OCI-LY7 (cell line): ENCODE measurements at regions not wholly inside any gene's neighbourhood (a gene's known extent, or its start where the extent isn't known, plus 50 kb on each side); places are given as distances from the start of the nearest gene placed in this dataset.
"Not testable (repeated sequence)": the region's sequence is repeated elsewhere in the genome, so short reads cannot be mapped to it uniquely, and the experiment has no call there.

Source experiments
- BruUV-seq: library from RNA; stranded (reverse); fragments of 400-500 nt; replicated peaks from 2 replicates; lab custom pipeline; 2021; lab: Mats Ljungman, UMichigan
- CTCF ChIA-PET: fragments of 300-600 bp; sonication (Branson Sonifier 250); formaldehyde crosslinking; loops from one replicate; lab custom pipeline; 2022; ENCODE audit warnings: antibody characterized with exemption; ENCODE audit not compliant: unreplicated experiment; lab: Charles Lee
- POLR2A ChIA-PET: fragments of 300-600 bp; sonication (Branson Sonifier 250); formaldehyde crosslinking; loops from one replicate; lab custom pipeline; 2022; ENCODE audit warnings: antibody characterized with exemption; lab: Charles Lee
- DNase-seq: peaks from one replicate; pipeline ENCODE4 v3.0.0-alpha.2; 2015; ENCODE audit warnings: low spot score
- H2AFZ ChIP-seq: fragments of 200-600 bp; sonication (generic), shearing (Covaris generic); 2 replicates; pipeline ENCODE4 v1.6.1; 2014; ENCODE audit warnings: mild to moderate bottlenecking, antibody characterized with exemption, low read length, moderate library complexity
- H3K27ac ChIP-seq: fragments of 200-600 bp; sonication (generic); 2 replicates; pipeline ENCODE4 v1.5.1; 2014; ENCODE audit warnings: mixed run types, low read depth, mild to moderate bottlenecking, moderate library complexity, low read length, inconsistent platforms; ENCODE audit not compliant: poor library complexity, severe bottlenecking
- H3K36me3 ChIP-seq: fragments of 200-600 bp; sonication (generic); 2 replicates; pipeline ENCODE4 v1.6.1; 2014; ENCODE audit warnings: mild to moderate bottlenecking, antibody characterized with exemption, low read length, moderate library complexity, mixed read lengths; ENCODE audit not compliant: insufficient read depth
- H3K4me1 ChIP-seq: fragments of 200-600 bp; sonication (generic); 2 replicates; pipeline ENCODE4 v1.5.1; 2014; ENCODE audit warnings: mild to moderate bottlenecking, low read length; ENCODE audit not compliant: insufficient read depth, poor library complexity, severe bottlenecking
- H3K4me2 ChIP-seq: fragments of 200-600 bp; sonication (generic); 2 replicates; pipeline ENCODE4 v1.6.1; 2014; ENCODE audit warnings: mild to moderate bottlenecking, low read length
- H3K4me3 ChIP-seq: fragments of 200-600 bp; sonication (generic); 2 replicates; pipeline ENCODE4 v1.5.1; 2014; ENCODE audit warnings: mild to moderate bottlenecking, low read depth, low read length; ENCODE audit not compliant: poor library complexity, severe bottlenecking
- H3K79me2 ChIP-seq: fragments of 200-600 bp; sonication (generic); 2 replicates; pipeline ENCODE4 v1.6.1; 2016; ENCODE audit warnings: low read depth, mild to moderate bottlenecking, low read length, moderate library complexity, mixed read lengths; ENCODE audit not compliant: insufficient read depth
- H3K9me2 ChIP-seq: fragments of 200-600 bp; sonication (generic); 2 replicates; pipeline ENCODE4 v1.6.1; 2016; ENCODE audit warnings: mild to moderate bottlenecking, low read length, mixed read lengths; ENCODE audit not compliant: insufficient read depth
- H3K9me3 ChIP-seq: fragments of 200-600 bp; sonication (generic); 2 replicates; pipeline ENCODE4 v1.6.1; 2014; ENCODE audit warnings: mild to moderate bottlenecking, mixed run types, low read length, mixed read lengths
- H4K20me1 ChIP-seq: fragments of 200-600 bp; sonication (generic); 2 replicates; pipeline ENCODE4 v1.6.1; 2014; ENCODE audit warnings: mild to moderate bottlenecking, antibody characterized with exemption, low read length, moderate library complexity, mixed read lengths; ENCODE audit not compliant: insufficient read depth
- CTCF ChIP-seq: fragments of 200-600 bp; sonication (generic); conservative IDR thresholded peaks from 2 replicates; pipeline ENCODE4 v1.5.1; 2014; ENCODE audit warnings: mild to moderate bottlenecking, antibody characterized with exemption, low read length, moderate library complexity, mixed read lengths
- EZH2phosphoT487 ChIP-seq: fragments of 200-600 bp; sonication (generic); IDR thresholded peaks from 2 replicates; pipeline ENCODE4 v1.6.1; 2018; ENCODE audit warnings: low read depth, borderline replicate concordance, mild to moderate bottlenecking, mixed run types, antibody characterized with exemption, low read length, moderate library complexity, mixed read lengths
- intact Hi-C: fragments of 100-400 bp; cut with micrococcal nuclease; formaldehyde crosslinking; loops from one replicate; pipeline ENCODE4 v1.10.0; 2022; ENCODE audit not compliant: unreplicated experiment

- H4K20me1 ChIP-seq, H3K36me3 ChIP-seq, H3K4me2 ChIP-seq, DNase-seq, H3K4me3 ChIP-seq, H3K27ac ChIP-seq, H3K9me3 ChIP-seq, H3K9me2 ChIP-seq, intact Hi-C loops, CTCF ChIA-PET, BruUV-seq, H3K79me2 ChIP-seq, H2AFZ ChIP-seq, POLR2A ChIA-PET, H3K4me1 ChIP-seq: not testable (repeated sequence)
These were observed 63.8 kb downstream of the SPANXA1 start for GRCh38 chrX:141520750-141521149.

- intact Hi-C loops, result not testable (repeated sequence)
These were observed 108.8 kb downstream of the SPANXA1 start for GRCh38 chrX:141475788-141476187.

GRCh38 chrX:141469469-141469868, 115.1 kb downstream of the SPANXA1 start:
- no peak overlapping the region for H3K4me3 ChIP-seq
- POLR2A ChIA-PET, result no interaction called here
- no peak overlapping the region for H3K27ac ChIP-seq
- no peaks in the 10 kb centered on the region for H3K9me3 ChIP-seq
- CTCF ChIA-PET, result no interaction called here
- H2AFZ ChIP-seq, result no peak overlapping the region
- H3K79me2 ChIP-seq, result no peaks in the 10 kb centered on the region
- H4K20me1 ChIP-seq, result no peaks in the 10 kb centered on the region
- no peaks in the 10 kb centered on the region for H3K9me2 ChIP-seq
- TF ChIP-seq EZH2phosphoT487 (no peak), CTCF (no peak)
- no peaks in the 10 kb centered on the region for H3K4me1 ChIP-seq
- intact Hi-C loops, result no loop called here
- no peak overlapping the region for H3K4me2 ChIP-seq
- BruUV-seq, result no TSS peak
- H3K36me3 ChIP-seq, result no peaks in the 10 kb centered on the region
- no peak for DNase-seq

More at GRCh38 chrX:141475788-141476187, 108.8 kb downstream of the SPANXA1 start:
- H3K79me2 ChIP-seq, BruUV-seq, H3K27ac ChIP-seq, H3K4me2 ChIP-seq, DNase-seq, H3K4me1 ChIP-seq, CTCF ChIA-PET, H4K20me1 ChIP-seq, H3K36me3 ChIP-seq, H3K4me3 ChIP-seq, POLR2A ChIA-PET, H3K9me2 ChIP-seq, H2AFZ ChIP-seq, H3K9me3 ChIP-seq: not testable (repeated sequence)

GRCh38 chrX:141468940-141469339, 115.6 kb downstream of the SPANXA1 start:
- Histone ChIP-seq H3K9me3 (no peaks in the 10 kb centered on the region), H3K36me3 (no peaks in the 10 kb centered on the region), H3K4me3 (no peak overlapping the region), H4K20me1 (no peaks in the 10 kb centered on the region), H3K4me2 (no peak overlapping the region), H3K4me1 (no peaks in the 10 kb centered on the region), H3K27ac (no peak overlapping the region), H2AFZ (no peak overlapping the region), H3K79me2 (no peaks in the 10 kb centered on the region), H3K9me2 (no peaks in the 10 kb centered on the region)
- intact Hi-C loops, result no loop called here
- BruUV-seq, result no TSS peak
- no peak for DNase-seq
- POLR2A ChIA-PET, result interaction anchor here (1.0 kb wide), 1 partner anchor 15 kb away, joined by 3 read pairs; no protein-coding TSS in a partner anchor
- CTCF ChIA-PET, result no interaction called here
- TF ChIP-seq EZH2phosphoT487 (no peak), CTCF (no peak)
